ELR (cell line): ENCODE measurements at regions not wholly inside any gene's neighbourhood (a gene's known extent, or its start where the extent isn't known, plus 50 kb on each side); places are given as distances from the start of the nearest gene placed in this dataset.
"Not testable (repeated sequence)": the region's sequence is repeated elsewhere in the genome, so short reads cannot be mapped to it uniquely, and the experiment has no call there.

ENCODE experiments used
- DNase-seq: peaks from one replicate; pipeline ENCODE4 v3.0.0-alpha.2; 2015; ENCODE audit warnings: low read depth

- DNase-seq = not testable (repeated sequence)
Measured at GRCh38 chr5:176018598-176018997, 50.5 kb upstream of the THOC3 start.

DNA sequence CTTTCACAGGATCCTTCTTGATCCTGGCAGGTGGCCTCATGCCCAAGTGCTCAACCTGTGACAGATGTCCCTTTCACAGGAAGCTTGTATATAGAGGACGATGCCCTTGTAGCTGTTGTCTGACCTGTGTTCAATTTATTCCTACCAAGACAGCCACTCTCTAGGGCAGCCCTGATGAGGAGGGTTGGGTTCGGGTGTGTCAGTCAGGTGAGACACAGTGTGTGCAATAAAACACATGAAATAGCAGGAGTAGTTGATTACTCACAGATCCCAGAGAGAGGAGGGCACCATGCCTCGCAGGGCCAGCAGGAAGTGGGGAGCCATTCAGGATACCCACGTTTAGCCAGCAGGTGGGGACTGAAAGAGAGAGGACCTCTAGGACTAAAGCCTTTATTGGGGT, 52.7 kb upstream of the THOC3 start:
- DNase-seq = not testable (repeated sequence)

DNA sequence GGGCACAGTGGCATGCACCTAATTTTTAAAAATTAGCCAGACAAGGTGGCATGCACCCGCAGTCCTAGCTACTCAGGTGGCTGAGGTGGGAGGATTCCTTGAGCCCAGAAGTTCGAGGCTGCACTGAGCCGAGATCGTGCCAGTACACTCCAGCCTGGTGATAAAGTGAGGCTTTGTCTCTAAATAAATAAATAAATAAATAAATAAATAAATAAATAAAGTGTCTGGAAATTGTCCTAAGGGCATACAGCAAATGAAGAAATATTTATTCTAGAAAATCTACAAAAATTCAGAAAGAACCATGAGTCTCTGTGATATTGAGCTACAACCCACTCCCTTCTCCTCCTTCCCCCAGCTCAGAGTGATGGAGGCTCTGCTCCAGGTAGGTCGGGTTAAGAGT, 55.4 kb upstream of the THOC3 start:
- DNase-seq = not testable (repeated sequence)

DNA sequence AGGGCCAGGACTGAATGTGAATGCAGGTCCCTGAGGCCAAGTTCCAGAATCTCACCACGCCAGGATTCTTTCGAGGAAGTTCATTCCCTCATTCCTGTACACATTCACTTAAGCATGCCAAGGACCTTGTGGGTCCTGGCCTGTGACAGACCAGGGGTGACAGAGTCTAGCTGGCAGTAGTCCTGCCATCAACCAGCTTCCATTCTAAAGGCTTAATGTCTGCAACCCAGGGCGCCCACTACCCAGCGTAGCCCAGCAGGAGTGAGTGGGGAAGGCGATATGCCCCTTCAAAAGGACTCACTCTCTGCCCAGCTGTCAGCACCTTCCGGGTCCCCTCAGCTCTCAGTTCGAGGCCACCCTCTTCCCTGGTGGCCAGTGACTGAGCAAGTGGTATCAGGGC, 61.3 kb upstream of the THOC3 start:
- DNase-seq = not testable (repeated sequence)

DNA sequence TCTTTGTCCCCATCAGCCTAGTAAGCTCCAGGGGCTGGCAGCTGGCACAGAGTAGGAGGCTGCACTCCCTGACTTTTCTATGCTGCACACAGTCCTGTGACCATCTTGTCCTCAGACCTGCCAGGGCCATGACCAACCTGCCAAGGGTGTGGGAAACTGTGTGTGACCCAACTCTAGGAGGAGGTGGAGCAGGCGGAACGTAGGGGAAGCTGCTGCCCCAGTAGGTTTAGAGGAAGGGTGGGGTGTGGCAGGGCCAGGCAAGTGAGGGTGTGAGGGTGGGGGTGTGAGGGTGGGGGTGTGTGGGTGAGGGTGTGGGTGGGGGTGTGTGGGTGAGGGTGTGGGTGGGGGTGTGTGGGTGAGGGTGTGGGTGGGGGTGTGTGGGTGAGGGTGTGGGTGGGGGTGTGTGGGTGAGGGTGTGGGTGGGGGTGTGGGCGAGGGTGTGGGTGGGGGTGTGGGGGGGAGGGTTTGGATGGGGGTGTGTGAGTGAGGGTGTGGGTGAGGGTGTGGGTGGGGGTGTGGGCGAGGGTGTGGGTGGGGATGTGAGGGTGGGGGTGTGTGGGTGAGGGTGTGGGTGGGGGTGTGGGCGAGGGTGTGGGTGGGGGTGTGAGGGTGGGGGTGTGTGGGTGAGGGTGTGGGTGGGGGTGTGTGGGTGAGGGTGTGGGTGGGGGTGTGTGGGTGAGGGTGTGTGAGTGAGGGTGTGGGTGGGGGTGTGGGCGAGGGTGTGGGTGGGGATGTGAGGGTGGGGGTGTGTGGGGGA, 62.4 kb upstream of the THOC3 start:
- not testable (repeated sequence) for DNase-seq

GRCh38 chr5:176031118-176031510, 63.0 kb upstream of the THOC3 start:
- DNase-seq = not testable (repeated sequence)

GRCh38 chr5:176033186-176033585, 65.1 kb upstream of the THOC3 start:
- DNase-seq = not testable (repeated sequence)

DNA sequence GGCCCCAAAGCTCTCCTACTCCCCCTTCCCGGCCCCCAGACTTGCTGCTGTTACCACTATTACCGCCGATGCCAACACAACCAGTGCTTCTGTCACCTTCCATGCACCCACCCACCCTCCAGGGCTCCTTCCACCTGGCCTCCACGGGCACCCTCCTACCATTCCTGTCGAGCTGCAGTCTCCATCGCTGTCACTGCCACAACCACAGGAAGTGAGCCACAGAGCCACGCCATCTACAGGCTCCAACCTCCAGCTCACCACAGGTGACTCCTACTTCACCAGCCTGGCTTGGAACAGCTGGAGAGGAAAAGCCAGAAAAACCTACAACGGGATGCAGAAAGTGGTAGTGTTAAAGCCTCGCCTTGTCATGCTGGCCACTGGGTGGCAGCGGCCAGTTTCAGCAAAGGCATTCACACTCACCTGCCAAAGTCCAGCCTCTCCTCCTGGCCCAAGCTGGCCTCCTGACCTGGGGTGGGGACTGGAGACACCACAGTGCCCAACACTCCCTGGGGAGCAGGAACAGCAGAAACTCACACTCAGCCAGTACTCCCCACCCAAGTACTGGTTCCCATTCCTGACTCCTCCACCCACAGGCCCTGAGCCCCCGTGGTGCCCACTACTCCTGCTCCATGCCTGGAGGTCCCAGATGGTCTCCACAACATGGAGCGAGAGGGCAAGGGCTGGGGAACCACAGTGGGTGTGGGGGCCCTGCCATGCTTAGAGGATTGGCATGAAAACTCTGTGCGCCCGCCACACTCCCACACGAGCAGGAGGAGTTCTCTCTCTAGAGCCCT, 66.5 kb upstream of the THOC3 start:
- DNase-seq = not testable (repeated sequence)

- not testable (repeated sequence) for DNase-seq
Measured at GRCh38 chr5:176035201-176035530, 67.1 kb upstream of the THOC3 start.

- not testable (repeated sequence) for DNase-seq
Measured at GRCh38 chr5:176035816-176036308, 67.7 kb upstream of the THOC3 start.

DNA sequence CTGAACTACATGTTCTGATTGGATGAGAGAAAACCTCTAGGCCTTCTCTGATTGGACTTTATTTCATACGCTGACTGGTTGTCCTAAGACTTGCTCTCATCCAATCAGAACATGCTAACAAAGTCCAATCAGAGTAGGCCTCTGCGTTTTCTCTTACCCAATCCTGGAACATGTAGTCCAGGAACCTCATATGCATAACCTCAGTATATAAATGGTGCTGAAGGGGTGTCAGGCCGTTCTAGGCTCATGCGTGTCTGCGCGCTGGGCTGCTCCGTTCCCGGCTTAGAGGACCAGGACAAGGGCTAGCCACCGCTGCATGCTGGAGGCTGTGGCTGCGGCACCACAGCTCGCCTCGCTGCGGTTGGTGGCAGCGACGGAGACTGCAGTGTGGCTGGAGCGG, 68.3 kb upstream of the THOC3 start:
- not testable (repeated sequence) for DNase-seq

- not testable (repeated sequence) for DNase-seq
Measured at GRCh38 chr5:176037190-176037589, 69.1 kb upstream of the THOC3 start.

GRCh38 chr5:176040105-176040801, 72.1 kb upstream of the THOC3 start:
- DNase-seq = not testable (repeated sequence)

- DNase-seq = not testable (repeated sequence)
Measured at GRCh38 chr5:176041248-176041994, 73.3 kb upstream of the THOC3 start.

DNA sequence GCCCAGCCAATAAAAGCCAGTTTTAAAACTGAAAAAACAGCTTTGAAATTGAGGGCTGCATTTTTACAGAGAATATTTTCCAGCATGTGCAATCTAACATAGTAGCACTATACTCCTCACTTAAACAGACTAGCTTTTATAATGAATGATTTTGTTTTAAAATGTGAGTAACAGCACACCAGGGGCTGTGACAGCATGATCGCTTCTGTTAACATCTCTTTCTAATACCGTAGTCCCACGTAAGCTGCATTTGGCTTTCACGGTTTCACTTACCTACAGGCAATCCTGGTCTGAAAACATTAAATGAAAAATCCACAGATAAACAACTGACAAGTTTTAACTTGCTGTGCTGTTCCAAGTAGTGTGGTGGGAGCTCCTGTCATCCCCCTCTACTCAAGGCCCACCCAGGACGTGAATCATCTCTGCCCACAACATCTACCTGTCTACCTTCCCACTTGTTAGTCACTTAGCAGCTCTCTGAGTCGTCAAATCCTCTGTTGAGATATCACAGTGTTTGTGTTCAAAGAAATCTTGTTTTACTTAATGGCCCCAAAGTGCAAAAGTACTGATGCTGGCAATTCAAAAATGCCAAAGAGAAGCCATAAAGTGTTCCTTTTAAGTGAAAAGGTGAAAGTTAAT, 74.0 kb upstream of the THOC3 start:
- not testable (repeated sequence) for DNase-seq

DNA sequence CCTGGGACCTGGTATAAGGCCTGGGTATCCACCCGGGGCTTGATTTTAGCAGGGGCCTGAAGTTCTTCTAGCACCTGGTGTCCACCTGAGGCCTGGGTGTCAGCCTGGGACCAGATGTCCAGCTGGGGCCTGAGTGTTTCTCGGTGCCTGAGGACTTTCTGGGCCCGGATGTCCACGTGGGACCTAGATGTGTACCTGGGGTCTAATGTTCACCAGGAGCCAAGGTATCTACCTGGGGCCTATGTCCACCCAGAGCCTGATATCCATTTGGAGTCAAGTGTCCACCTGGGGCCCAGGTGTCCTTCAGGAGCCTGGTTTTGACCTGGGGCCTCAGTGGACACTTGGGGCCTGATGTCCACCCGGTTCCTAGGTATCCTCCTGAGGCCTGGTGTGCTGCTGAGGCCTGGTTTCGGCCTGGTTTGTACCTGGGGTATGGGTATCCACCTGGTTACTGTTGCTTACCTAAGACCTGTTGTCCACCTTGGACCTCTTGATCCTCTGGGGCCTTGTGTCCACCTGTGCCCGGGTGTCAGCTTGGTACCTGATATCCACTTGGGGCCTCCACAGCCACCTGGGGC, 75.2 kb upstream of the THOC3 start:
- DNase-seq = not testable (repeated sequence)

DNA sequence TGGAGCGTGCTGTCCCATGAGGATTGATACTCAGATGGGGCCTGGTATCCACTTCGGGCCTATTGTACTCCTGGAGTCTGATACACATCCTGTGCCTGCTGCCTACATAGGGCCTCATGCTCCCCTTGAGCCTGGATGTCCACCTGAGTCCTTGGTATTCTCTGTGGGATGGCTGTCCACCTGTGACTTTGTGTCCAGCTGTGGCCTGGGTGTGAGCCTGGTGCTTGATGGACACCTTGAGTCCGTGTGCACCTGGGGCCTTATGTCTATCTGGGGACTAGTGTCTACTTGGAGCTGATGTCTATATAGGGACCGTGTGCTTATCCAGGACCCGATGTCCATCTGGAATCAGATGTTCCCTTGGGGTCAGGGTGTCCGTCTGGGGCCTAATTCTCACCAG, 75.9 kb upstream of the THOC3 start:
- not testable (repeated sequence) for DNase-seq

GRCh38 chr5:176044431-176044830, 76.3 kb upstream of the THOC3 start:
- DNase-seq = not testable (repeated sequence)

DNA sequence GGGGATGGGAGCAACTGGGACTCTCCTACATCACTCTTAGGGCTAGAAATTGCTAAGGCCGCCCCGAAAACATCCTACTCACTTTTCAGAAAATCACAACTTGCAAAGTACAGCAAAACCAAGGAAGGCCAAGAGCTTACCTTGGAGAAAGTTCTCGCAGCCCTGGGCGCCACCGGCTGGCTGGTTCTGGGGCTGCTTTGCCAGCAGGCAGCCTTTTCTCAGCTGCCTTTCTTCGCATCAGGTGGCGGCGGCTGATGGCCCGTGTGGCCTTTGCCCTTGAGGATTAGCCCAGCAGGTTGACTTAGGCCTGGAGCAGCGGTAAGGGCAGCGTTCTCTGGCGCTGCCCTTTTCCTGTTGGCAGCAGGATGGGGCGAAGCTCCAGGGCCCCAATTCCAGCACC, 77.3 kb upstream of the THOC3 start:
- DNase-seq = not testable (repeated sequence)

DNA sequence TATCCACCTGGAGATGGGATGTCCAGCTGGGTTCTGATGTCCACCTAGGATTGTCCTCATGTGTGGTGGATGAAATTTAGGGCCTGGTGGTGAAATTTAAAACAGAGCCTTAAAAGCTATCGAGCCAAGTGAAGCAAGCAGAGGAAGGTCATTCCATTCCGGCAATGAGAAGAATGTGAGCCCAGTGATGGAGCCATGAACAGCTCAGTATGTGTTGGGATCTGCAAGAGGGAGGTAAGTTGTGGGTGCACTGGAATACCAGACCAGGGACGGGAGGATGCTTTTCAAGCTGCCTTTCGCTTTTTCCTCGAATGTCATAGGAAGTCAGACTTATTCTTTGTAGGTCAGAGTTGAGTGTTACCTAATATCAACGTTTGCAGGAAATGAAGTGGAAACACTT, 80.6 kb upstream of the THOC3 start:
- DNase-seq = not testable (repeated sequence)
